ENCODE measurements at regions not wholly inside any gene's neighbourhood (a gene's known extent, or its start where the extent isn't known, plus 50 kb on each side); places are given as distances from the start of the nearest gene placed in this dataset.

DNA sequence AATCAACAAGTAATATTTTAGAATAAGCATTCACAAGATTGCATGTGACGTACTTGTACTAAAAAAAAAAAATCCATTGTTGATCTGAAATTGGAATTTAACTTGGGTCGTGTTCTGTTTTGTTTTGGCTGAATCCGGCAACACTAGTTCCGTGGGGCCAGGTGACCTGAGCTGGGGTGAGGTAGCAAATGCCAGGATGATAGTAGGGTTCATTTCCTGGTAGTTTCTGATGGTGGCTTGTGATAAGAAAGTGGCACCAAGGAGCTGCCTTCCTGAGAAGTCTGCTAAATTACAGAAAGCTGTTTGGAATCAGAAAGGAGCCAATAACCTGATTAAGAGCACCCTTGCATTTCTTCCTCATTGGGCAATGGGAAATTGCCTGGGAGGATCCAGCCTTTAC, 126.4 kb upstream of the DLX2 start:
- peaks cover 6% of the 10 kb centered on the region for H3K27me3 ChIP-seq
- 100% methylated on average over 4 of the region's 4 CpGs for WGBS (ENCODE audit: low lambda C conversion rate, missing lambda C conversion rate)
- DNase-seq (ENCODE audit: low spot score): no peak
- H3K79me2 ChIP-seq: no peaks in the 10 kb centered on the region
- H3K9me2 ChIP-seq (replicated peaks; ENCODE audit: insufficient read depth): no peaks in the 10 kb centered on the region
- no peak overlapping the region for H3K4me3 ChIP-seq
- H3K36me3 ChIP-seq (replicated peaks; ENCODE audit: insufficient read depth, low read depth): no peaks in the 10 kb centered on the region
- TF ChIP-seq EZH2 (IDR thresholded peaks at IDR 0.05; ENCODE audit: borderline replicate concordance): no peak
- TF ChIP-seq, protein P1, sequence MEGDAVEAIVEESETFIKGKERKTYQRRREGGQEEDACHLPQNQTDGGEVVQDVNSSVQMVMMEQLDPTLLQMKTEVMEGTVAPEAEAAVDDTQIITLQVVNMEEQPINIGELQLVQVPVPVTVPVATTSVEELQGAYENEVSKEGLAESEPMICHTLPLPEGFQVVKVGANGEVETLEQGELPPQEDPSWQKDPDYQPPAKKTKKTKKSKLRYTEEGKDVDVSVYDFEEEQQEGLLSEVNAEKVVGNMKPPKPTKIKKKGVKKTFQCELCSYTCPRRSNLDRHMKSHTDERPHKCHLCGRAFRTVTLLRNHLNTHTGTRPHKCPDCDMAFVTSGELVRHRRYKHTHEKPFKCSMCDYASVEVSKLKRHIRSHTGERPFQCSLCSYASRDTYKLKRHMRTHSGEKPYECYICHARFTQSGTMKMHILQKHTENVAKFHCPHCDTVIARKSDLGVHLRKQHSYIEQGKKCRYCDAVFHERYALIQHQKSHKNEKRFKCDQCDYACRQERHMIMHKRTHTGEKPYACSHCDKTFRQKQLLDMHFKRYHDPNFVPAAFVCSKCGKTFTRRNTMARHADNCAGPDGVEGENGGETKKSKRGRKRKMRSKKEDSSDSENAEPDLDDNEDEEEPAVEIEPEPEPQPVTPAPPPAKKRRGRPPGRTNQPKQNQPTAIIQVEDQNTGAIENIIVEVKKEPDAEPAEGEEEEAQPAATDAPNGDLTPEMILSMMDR (IDR thresholded peaks at IDR 0.05; ENCODE audit: poor library complexity): no peak
- TF ChIP-seq EZH2phosphoT487 (IDR thresholded peaks at IDR 0.05; ENCODE audit: low read depth, severe bottlenecking, unreplicated experiment): no peak
- peaks cover 3% of the 10 kb centered on the region for H3K4me1 ChIP-seq (ENCODE audit: insufficient read depth)
- H3K9me3 ChIP-seq (ENCODE audit: low read depth): no peaks in the 10 kb centered on the region
- no peak overlapping the region for H3K4me2 ChIP-seq
- peak overlapping the region; percentile 15 for H3K27ac ChIP-seq
- no peaks in the 10 kb centered on the region for H4K20me1 ChIP-seq (ENCODE audit: insufficient read depth, poor library complexity, severe bottlenecking)
- no peak overlapping the region for H2AFZ ChIP-seq

DNA sequence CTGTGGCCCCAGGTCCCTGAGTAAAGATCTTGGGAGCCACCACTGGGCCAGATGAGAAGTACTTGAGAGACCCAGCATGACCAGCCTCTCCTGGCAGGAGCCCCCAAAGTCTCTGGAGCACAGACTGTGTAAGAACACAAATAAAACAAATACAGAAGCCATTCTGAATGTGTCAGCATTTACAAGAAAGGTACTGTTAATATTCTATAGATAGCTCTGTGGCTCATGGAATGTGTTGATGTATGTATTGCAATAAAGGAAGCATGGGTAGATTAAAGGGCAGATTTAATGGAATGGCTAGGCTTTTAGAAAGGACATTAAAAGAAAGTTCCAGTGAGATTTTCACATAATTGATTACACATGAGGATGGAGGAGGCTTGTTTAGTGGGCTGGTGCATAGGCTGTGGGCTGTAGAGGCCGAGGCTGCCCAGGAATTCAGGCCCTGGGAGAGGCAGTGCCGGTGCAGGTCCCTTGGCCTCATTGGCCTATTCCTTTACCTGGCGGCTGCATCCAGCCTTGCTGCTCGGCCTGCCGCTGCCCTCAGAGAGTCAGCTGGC, 127.7 kb upstream of the DLX2 start:
- Histone ChIP-seq H3K4me1 (ENCODE audit: insufficient read depth) (peaks cover 7% of the 10 kb centered on the region), H3K4me3 (no peak overlapping the region), H4K20me1 (ENCODE audit: insufficient read depth, poor library complexity, severe bottlenecking) (no peaks in the 10 kb centered on the region), H3K36me3 (replicated peaks; ENCODE audit: insufficient read depth, low read depth) (no peaks in the 10 kb centered on the region), H3K27me3 (peaks cover 18% of the 10 kb centered on the region), H2AFZ (no peak overlapping the region), H3K4me2 (no peak overlapping the region), H3K27ac (no peak overlapping the region), H3K9me2 (replicated peaks; ENCODE audit: insufficient read depth) (no peaks in the 10 kb centered on the region), H3K79me2 (no peaks in the 10 kb centered on the region), H3K9me3 (ENCODE audit: low read depth) (no peaks in the 10 kb centered on the region)
- TF ChIP-seq EZH2phosphoT487 (IDR thresholded peaks at IDR 0.05; ENCODE audit: low read depth, severe bottlenecking, unreplicated experiment) (no peak), EZH2 (IDR thresholded peaks at IDR 0.05; ENCODE audit: borderline replicate concordance) (no peak)
- TF ChIP-seq, protein P1 (IDR thresholded peaks at IDR 0.05; ENCODE audit: poor library complexity): no peak
- WGBS (ENCODE audit: low lambda C conversion rate, missing lambda C conversion rate): 76% methylated on average over 5 of the region's 5 CpGs
- DNase-seq (ENCODE audit: low spot score): no peak

DNA sequence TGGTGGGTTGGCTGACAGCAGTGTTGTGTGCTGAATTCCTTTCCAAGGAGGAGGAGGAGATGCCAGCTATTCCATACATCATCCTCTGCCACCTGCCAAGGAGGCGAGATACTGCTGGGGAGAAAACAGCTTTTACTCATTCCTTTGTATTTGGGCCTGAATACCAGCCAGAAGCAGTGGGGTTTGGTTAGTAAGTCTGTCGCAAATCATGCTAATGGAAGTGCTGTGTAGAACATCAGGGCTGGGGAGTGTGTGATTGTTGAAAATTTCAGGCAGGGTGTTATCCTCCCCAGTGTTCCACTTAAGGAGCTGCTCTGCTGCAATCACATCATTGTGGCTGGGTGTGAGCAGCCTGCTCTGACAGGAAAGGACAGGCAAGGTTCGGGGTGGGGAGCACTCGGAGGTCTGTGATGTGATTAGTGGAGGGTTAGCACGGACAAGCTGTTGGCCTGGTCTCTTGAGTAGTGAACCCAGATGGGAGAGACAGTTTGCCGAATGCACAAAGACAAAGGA, 128.2 kb upstream of the DLX2 start:
- TF ChIP-seq, protein P1 (IDR thresholded peaks at IDR 0.05; ENCODE audit: poor library complexity): no peak
- TF ChIP-seq EZH2 (IDR thresholded peaks at IDR 0.05; ENCODE audit: borderline replicate concordance) (no peak), EZH2phosphoT487 (IDR thresholded peaks at IDR 0.05; ENCODE audit: low read depth, severe bottlenecking, unreplicated experiment) (no peak)
- no peak for DNase-seq (ENCODE audit: low spot score)
- no peak overlapping the region for H3K27ac ChIP-seq

More for the DNA sequence above, 128.2 kb upstream of the DLX2 start:
- H3K9me2 ChIP-seq (replicated peaks; ENCODE audit: insufficient read depth): no peaks in the 10 kb centered on the region
- H3K4me3 ChIP-seq: no peak overlapping the region
- peaks cover 7% of the 10 kb centered on the region for H3K4me1 ChIP-seq (ENCODE audit: insufficient read depth)
- H3K4me2 ChIP-seq: no peak overlapping the region
- H3K9me3 ChIP-seq (ENCODE audit: low read depth): no peaks in the 10 kb centered on the region
- WGBS (ENCODE audit: low lambda C conversion rate, missing lambda C conversion rate): 88% methylated on average over 6 of the region's 6 CpGs
- H2AFZ ChIP-seq: no peak overlapping the region
- no peaks in the 10 kb centered on the region for H3K79me2 ChIP-seq
- H3K27me3 ChIP-seq: peaks cover 24% of the 10 kb centered on the region
- no peaks in the 10 kb centered on the region for H3K36me3 ChIP-seq (replicated peaks; ENCODE audit: insufficient read depth, low read depth)
- H4K20me1 ChIP-seq (ENCODE audit: insufficient read depth, poor library complexity, severe bottlenecking): no peaks in the 10 kb centered on the region
